IMR-90 (cell line): ENCODE measurements at regions not wholly inside any gene's neighbourhood (a gene's known extent, or its start where the extent isn't known, plus 50 kb on each side); places are given as distances from the start of the nearest gene placed in this dataset.

Experiments
- ATAC-seq: fragments of 200-7000 bp; cut with Tn5 transposase; 2 replicates; pipeline ENCODE4 v1.9.1; 2020; ENCODE audit warnings: low read depth, mild to moderate bottlenecking, moderate library complexity
- BruUV-seq: library from RNA; stranded (reverse); fragments of 400-500 nt; replicated peaks from 2 replicates; lab custom pipeline; 2021; lab: Mats Ljungman, UMichigan
- CTCF ChIA-PET: fragments of 300-600 bp; formaldehyde crosslinking; extraction: SDS; loops from one replicate; lab custom pipeline; 2021; ENCODE audit warnings: antibody characterized with exemption; lab: Yijun Ruan, JAX
- POLR2A ChIA-PET: fragments of 300-600 bp; sonication (Branson Sonifier 250); formaldehyde crosslinking; loops from one replicate; lab custom pipeline; 2022; ENCODE audit warnings: antibody characterized with exemption; ENCODE audit not compliant: unreplicated experiment; lab: Charles Lee
- DNase-seq: peaks from one replicate; pipeline ENCODE4 v3.0.0; 2013
- H2AFZ ChIP-seq: replicated peaks from 2 replicates; pipeline ENCODE3; 2013; ENCODE audit warnings: low read length, mild to moderate bottlenecking; ENCODE audit not compliant: poor library complexity
- H2AK5ac ChIP-seq: 2 replicates; pipeline ENCODE4 v1.6.1; 2013; ENCODE audit warnings: low read depth, low read length, inconsistent platforms
- H2AK9ac ChIP-seq: replicated peaks from 2 replicates; pipeline ENCODE3; 2013; ENCODE audit warnings: mild to moderate bottlenecking, low read depth, low read length, moderate library complexity; ENCODE audit not compliant: poor library complexity
- H2BK120ac ChIP-seq: 2 replicates; pipeline ENCODE4 v1.6.1; 2013; ENCODE audit warnings: low read depth, low read length, inconsistent platforms
- H2BK15ac ChIP-seq: 3 replicates; pipeline ENCODE4 v1.6.1; 2013; ENCODE audit warnings: low read depth, low read length, inconsistent platforms
- H2BK20ac ChIP-seq: 2 replicates; pipeline ENCODE4 v1.6.1; 2013; ENCODE audit warnings: low read depth, mild to moderate bottlenecking, inconsistent platforms, low read length, moderate library complexity
- H2BK5ac ChIP-seq: 2 replicates; pipeline ENCODE4 v1.6.1; 2013; ENCODE audit warnings: mild to moderate bottlenecking, low read depth, low read length, inconsistent platforms; ENCODE audit not compliant: poor library complexity, severe bottlenecking
- H3K14ac ChIP-seq: replicated peaks from 2 replicates; pipeline ENCODE4 v1.6.1; 2013; ENCODE audit warnings: low read depth, low read length, inconsistent platforms
- H3K18ac ChIP-seq: 2 replicates; pipeline ENCODE4 v1.6.1; 2013; ENCODE audit warnings: low read depth, low read length, control low read depth
- H3K23ac ChIP-seq: 2 replicates; pipeline ENCODE4 v1.6.1; 2013; ENCODE audit warnings: low read depth, low read length, inconsistent platforms
- H3K27ac ChIP-seq: 2 replicates; pipeline ENCODE4 v1.5.1; 2013; ENCODE audit warnings: mild to moderate bottlenecking, control low read depth, low read length; ENCODE audit not compliant: insufficient read depth
- H3K27me3 ChIP-seq: 2 replicates; pipeline ENCODE4 v1.6.1; 2013; ENCODE audit warnings: low read length; ENCODE audit not compliant: control insufficient read depth, insufficient read depth
- H3K36me3 ChIP-seq: 2 replicates; pipeline ENCODE4 v1.6.1; 2013; ENCODE audit warnings: low read length, mixed read lengths; ENCODE audit not compliant: control insufficient read depth, insufficient read depth
- H3K4ac ChIP-seq: 2 replicates; pipeline ENCODE4 v1.6.1; 2013; ENCODE audit warnings: low read depth, low read length, inconsistent platforms
- H3K4me1 ChIP-seq: 2 replicates; pipeline ENCODE4 v1.6.1; 2013; ENCODE audit warnings: low read length, mixed read lengths; ENCODE audit not compliant: control insufficient read depth, insufficient read depth
- H3K4me2 ChIP-seq: 2 replicates; pipeline ENCODE4 v1.6.1; 2013; ENCODE audit warnings: low read depth, mild to moderate bottlenecking, control low read depth, low read length, moderate library complexity
- H3K4me3 ChIP-seq: 2 replicates; pipeline ENCODE4 v1.5.1; 2013; ENCODE audit warnings: low read depth, mild to moderate bottlenecking, control low read depth, low read length, moderate library complexity; ENCODE audit not compliant: insufficient read depth
- H3K56ac ChIP-seq: 2 replicates; pipeline ENCODE4 v1.6.1; 2013; ENCODE audit warnings: low read length, inconsistent platforms; ENCODE audit not compliant: insufficient read depth; ENCODE audit errors: extremely low read depth
- H3K79me1 ChIP-seq, 2 experiments: 2 replicates each; pipeline ENCODE4 v1.6.1; 2013; ENCODE audit warnings: low read length in 2 of 2, inconsistent platforms in 1 of 2, low read depth in 1 of 2
- H3K9ac ChIP-seq: 2 replicates; pipeline ENCODE4 v1.6.1; 2013; ENCODE audit warnings: low read depth, low read length, control low read depth
- H3K9me1 ChIP-seq: 2 replicates; pipeline ENCODE4 v1.6.1; 2013; ENCODE audit warnings: low read length, inconsistent platforms; ENCODE audit not compliant: insufficient read depth
- H3K9me3 ChIP-seq: 2 replicates; pipeline ENCODE4 v1.6.1; 2013; ENCODE audit warnings: low read length; ENCODE audit not compliant: control insufficient read depth, insufficient read depth
- H4K20me1 ChIP-seq: 2 replicates; pipeline ENCODE4 v1.6.1; 2013; ENCODE audit warnings: low read length, inconsistent platforms; ENCODE audit not compliant: insufficient read depth
- H4K5ac ChIP-seq: 2 replicates; pipeline ENCODE4 v1.6.1; 2013; ENCODE audit warnings: mild to moderate bottlenecking, low read depth, low read length, control low read depth
- H4K8ac ChIP-seq, 2 experiments: 2 replicates each; pipeline ENCODE4 v1.6.1; 2013; ENCODE audit warnings: low read depth in 2 of 2, low read length in 2 of 2, control low read depth in 1 of 2, inconsistent platforms in 1 of 2
- H4K91ac ChIP-seq: 2 replicates; pipeline ENCODE4 v1.6.1; 2013; ENCODE audit warnings: low read depth, low read length, inconsistent platforms; ENCODE audit not compliant: insufficient read depth
- BHLHE40 ChIP-seq: fragments of 150-350 bp; IDR thresholded peaks from 2 replicates; pipeline ENCODE4 v1.6.1; 2016; ENCODE audit warnings: mild to moderate bottlenecking, low read depth, low read length
- CEBPB ChIP-seq: IDR thresholded peaks from 2 replicates; pipeline ENCODE4 v1.6.1; 2012; ENCODE audit warnings: low read depth, low read length, improper control_type of control experiment
- CHD1 ChIP-seq: IDR thresholded peaks from 2 replicates; pipeline ENCODE4 v1.6.1; 2012; ENCODE audit warnings: low read depth, low read length, improper control_type of control experiment
- FOS ChIP-seq: fragments of 150-350 bp; IDR thresholded peaks from 2 replicates; pipeline ENCODE4 v1.6.1; 2016; ENCODE audit warnings: low read depth, low read length
- MAFK ChIP-seq: IDR thresholded peaks from 2 replicates; pipeline ENCODE4 v1.6.1; 2012; ENCODE audit warnings: low read depth, low read length, improper control_type of control experiment
- MAZ ChIP-seq: IDR thresholded peaks from 2 replicates; pipeline ENCODE4 v1.6.1; 2012; ENCODE audit warnings: low read depth, mild to moderate bottlenecking, low read length, improper control_type of control experiment, moderate library complexity, borderline replicate concordance
- MXI1 ChIP-seq: IDR thresholded peaks from 2 replicates; pipeline ENCODE4 v1.6.1; 2012; ENCODE audit warnings: low read depth, mild to moderate bottlenecking, low read length, moderate library complexity, borderline replicate concordance
- NFE2L2 ChIP-seq: fragments of 150-350 bp; IDR thresholded peaks from 2 replicates; pipeline ENCODE4 v1.6.1; 2016; ENCODE audit warnings: low read depth, mild to moderate bottlenecking, low read length
- POLR2A ChIP-seq: IDR thresholded peaks from 2 replicates; pipeline ENCODE4 v1.6.1; 2012; ENCODE audit warnings: mild to moderate bottlenecking, low read depth, low read length
- RAD21 ChIP-seq: IDR thresholded peaks from 2 replicates; pipeline ENCODE4 v1.6.1; 2012; ENCODE audit warnings: low read length, improper control_type of control experiment
- RCOR1 ChIP-seq: IDR thresholded peaks from 2 replicates; pipeline ENCODE4 v1.6.1; 2012; ENCODE audit warnings: mild to moderate bottlenecking, low read length, improper control_type of control experiment; ENCODE audit not compliant: insufficient replicate concordance
- RFX5 ChIP-seq: IDR thresholded peaks from 2 replicates; pipeline ENCODE4 v1.8.0; 2012; ENCODE audit warnings: low read depth, mild to moderate bottlenecking, low read length, moderate library complexity
- SMC3 ChIP-seq: fragments of 150-350 bp; IDR thresholded peaks from 2 replicates; pipeline ENCODE4 v1.6.1; 2016; ENCODE audit warnings: low read depth, mild to moderate bottlenecking, antibody characterized with exemption, low read length, moderate library complexity
- WGBS, 2 experiments: methylation state at CpG; one replicate each; pipeline versions ENCODE4 v1.1.5 to v1.1.7; 2013; ENCODE audit warnings: missing lambda C conversion rate in 2 of 2; ENCODE audit not compliant: insufficient read length in 1 of 2; ENCODE audit errors: extremely low coverage in 2 of 2; 5-methylcytosine and 5-hydroxymethylcytosine counted together
- dilution Hi-C: fragments of 300-500 bp; cut with HindIII; formaldehyde crosslinking; loops from one replicate; pipeline ENCODE4 v1.14.3; 2018; ENCODE audit warnings: low sequenced_read_pairs; ENCODE audit not compliant: unreplicated experiment
- in situ Hi-C: fragments of 300-500 bp; cut with MboI; formaldehyde crosslinking; loops from 3 replicates; pipeline ENCODE4 v1.14.3; 2019; ENCODE audit warnings: low sequenced_read_pairs, inconsistent platforms, mixed read lengths
- intact Hi-C: fragments of 100-400 bp; cut with micrococcal nuclease; formaldehyde crosslinking; loops from 2 replicates; pipeline ENCODE4 v1.10.0; 2022
- TF ChIP-seq, protein P1 (sequence below): fragments of 150-350 bp; IDR thresholded peaks from 2 replicates; pipeline ENCODE4 v1.6.1; 2017; ENCODE audit warnings: mild to moderate bottlenecking, antibody characterized with exemption, low read length, low read depth
- TF ChIP-seq, protein P2 (sequence below): conservative IDR thresholded peaks from 2 replicates; pipeline ENCODE4 v1.5.1; 2012; ENCODE audit warnings: mild to moderate bottlenecking, low read depth, low read length, improper control_type of control experiment
- TF ChIP-seq, protein P3 (sequence below): fragments of 150-350 bp; IDR thresholded peaks from 2 replicates; pipeline ENCODE4 v1.6.1; 2016; ENCODE audit warnings: low read depth, mild to moderate bottlenecking, low read length, moderate library complexity, borderline replicate concordance

DNA sequence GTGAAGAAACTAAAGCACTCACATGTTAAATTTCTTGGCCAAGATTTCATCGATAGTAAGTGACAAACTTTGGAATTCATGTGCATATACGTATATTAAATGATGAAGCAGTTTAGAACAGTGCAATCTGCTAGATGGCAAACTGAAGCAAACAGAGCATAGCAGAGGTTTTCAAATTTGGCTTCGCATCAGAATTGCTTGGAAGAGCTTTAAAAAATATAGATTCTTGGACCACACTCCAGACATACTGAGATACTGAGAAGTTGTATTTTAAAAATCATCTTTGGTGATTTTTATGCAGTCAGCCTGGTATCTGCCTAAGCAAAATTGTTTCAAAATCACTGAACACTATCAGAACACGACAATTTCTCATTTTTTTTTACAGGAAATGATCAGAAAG is 709.2 kb downstream of the PLA2G4A start:
- Histone ChIP-seq H2AFZ (no peak overlapping the region), H4K5ac (no peak overlapping the region), H3K4me2 (no peak overlapping the region), H2BK5ac (no peak overlapping the region), H2BK20ac (no peak overlapping the region), H3K4me1 (peaks cover 1% of the 10 kb centered on the region; the same call in 1 of the 2 replicates), H2AK9ac (no peak overlapping the region), H3K79me1 (no peaks in the 10 kb centered on the region), H3K9me1 (no peaks in the 10 kb centered on the region), H3K4ac (no peak overlapping the region), H3K9me3 (no peaks in the 10 kb centered on the region), H3K23ac (no peak overlapping the region), H2AK5ac (no peak overlapping the region), H4K8ac (no peak overlapping the region), H2BK15ac (no peak overlapping the region), H3K18ac (no peak overlapping the region), H3K27me3 (no peaks in the 10 kb centered on the region), H3K36me3 (no peaks in the 10 kb centered on the region), H4K91ac (no peak overlapping the region), H3K27ac (no peak overlapping the region), H4K20me1 (no peaks in the 10 kb centered on the region), H3K14ac (no peak overlapping the region), H3K4me3 (no peak overlapping the region), H3K9ac (no peak overlapping the region), H2BK120ac (no peak overlapping the region), H3K56ac (no peak overlapping the region)
- no TSS peak for BruUV-seq
- intact Hi-C loops (no loop called here), in situ Hi-C loops (no loop called here), dilution Hi-C loops (no loop called here)
- no CpG with 5 or more reads among the region's 4 CpGs for WGBS, 2 experiments
- ChIA-PET POLR2A (no interaction called here), CTCF (no interaction called here)
- ATAC-seq (no peak), DNase-seq (no peak)
- TF ChIP-seq FOS (no peak), MXI1 (no peak), CHD1 (no peak), CEBPB (no peak), POLR2A (no peak), MAZ (no peak), RAD21 (no peak), NFE2L2 (no peak), BHLHE40 (no peak), MAFK (no peak), RFX5 (no peak), RCOR1 (no peak), SMC3 (no peak)
- TF ChIP-seq, protein P1, sequence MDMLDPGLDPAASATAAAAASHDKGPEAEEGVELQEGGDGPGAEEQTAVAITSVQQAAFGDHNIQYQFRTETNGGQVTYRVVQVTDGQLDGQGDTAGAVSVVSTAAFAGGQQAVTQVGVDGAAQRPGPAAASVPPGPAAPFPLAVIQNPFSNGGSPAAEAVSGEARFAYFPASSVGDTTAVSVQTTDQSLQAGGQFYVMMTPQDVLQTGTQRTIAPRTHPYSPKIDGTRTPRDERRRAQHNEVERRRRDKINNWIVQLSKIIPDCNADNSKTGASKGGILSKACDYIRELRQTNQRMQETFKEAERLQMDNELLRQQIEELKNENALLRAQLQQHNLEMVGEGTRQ: no peak
- TF ChIP-seq, protein P2, sequence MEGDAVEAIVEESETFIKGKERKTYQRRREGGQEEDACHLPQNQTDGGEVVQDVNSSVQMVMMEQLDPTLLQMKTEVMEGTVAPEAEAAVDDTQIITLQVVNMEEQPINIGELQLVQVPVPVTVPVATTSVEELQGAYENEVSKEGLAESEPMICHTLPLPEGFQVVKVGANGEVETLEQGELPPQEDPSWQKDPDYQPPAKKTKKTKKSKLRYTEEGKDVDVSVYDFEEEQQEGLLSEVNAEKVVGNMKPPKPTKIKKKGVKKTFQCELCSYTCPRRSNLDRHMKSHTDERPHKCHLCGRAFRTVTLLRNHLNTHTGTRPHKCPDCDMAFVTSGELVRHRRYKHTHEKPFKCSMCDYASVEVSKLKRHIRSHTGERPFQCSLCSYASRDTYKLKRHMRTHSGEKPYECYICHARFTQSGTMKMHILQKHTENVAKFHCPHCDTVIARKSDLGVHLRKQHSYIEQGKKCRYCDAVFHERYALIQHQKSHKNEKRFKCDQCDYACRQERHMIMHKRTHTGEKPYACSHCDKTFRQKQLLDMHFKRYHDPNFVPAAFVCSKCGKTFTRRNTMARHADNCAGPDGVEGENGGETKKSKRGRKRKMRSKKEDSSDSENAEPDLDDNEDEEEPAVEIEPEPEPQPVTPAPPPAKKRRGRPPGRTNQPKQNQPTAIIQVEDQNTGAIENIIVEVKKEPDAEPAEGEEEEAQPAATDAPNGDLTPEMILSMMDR: no peak
- TF ChIP-seq, protein P3, sequence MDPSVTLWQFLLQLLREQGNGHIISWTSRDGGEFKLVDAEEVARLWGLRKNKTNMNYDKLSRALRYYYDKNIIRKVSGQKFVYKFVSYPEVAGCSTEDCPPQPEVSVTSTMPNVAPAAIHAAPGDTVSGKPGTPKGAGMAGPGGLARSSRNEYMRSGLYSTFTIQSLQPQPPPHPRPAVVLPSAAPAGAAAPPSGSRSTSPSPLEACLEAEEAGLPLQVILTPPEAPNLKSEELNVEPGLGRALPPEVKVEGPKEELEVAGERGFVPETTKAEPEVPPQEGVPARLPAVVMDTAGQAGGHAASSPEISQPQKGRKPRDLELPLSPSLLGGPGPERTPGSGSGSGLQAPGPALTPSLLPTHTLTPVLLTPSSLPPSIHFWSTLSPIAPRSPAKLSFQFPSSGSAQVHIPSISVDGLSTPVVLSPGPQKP: no peak
